IgD-negative memory B cell (primary cell): ENCODE measurements at regions not wholly inside any gene's neighbourhood (a gene's known extent, or its start where the extent isn't known, plus 50 kb on each side); places are given as distances from the start of the nearest gene placed in this dataset.

Experiments
- H3K27ac Mint-ChIP-seq, 3 donors: one replicate each; pipeline ENCODE4 v1.8.0; 2020 to 2022; ENCODE audit warnings: mild to moderate bottlenecking in 3 of 3, mixed read lengths in 3 of 3, moderate library complexity in 1 of 3
- H3K27me3 Mint-ChIP-seq: one replicate; pipeline ENCODE4 v1.8.0; 2021; ENCODE audit warnings: mixed read lengths
- H3K36me3 Mint-ChIP-seq: one replicate; pipeline ENCODE4 v1.8.0; 2020; ENCODE audit warnings: mild to moderate bottlenecking, mixed read lengths
- H3K4me1 Mint-ChIP-seq, 3 donors: one replicate each; pipeline ENCODE4 v1.8.0; 2020 to 2022; ENCODE audit warnings: mixed read lengths in 3 of 3, mild to moderate bottlenecking in 1 of 3
- H3K4me3 Mint-ChIP-seq, 4 donors: one replicate each; pipeline ENCODE4 v1.8.0; 2020 to 2022; ENCODE audit warnings: mild to moderate bottlenecking in 4 of 4, mixed read lengths in 4 of 4, moderate library complexity in 3 of 4
- H3K9me3 Mint-ChIP-seq, 3 donors: one replicate each; pipeline ENCODE4 v1.8.0; 2020 to 2021; ENCODE audit warnings: mixed read lengths in 3 of 3, mild to moderate bottlenecking in 1 of 3

DNA sequence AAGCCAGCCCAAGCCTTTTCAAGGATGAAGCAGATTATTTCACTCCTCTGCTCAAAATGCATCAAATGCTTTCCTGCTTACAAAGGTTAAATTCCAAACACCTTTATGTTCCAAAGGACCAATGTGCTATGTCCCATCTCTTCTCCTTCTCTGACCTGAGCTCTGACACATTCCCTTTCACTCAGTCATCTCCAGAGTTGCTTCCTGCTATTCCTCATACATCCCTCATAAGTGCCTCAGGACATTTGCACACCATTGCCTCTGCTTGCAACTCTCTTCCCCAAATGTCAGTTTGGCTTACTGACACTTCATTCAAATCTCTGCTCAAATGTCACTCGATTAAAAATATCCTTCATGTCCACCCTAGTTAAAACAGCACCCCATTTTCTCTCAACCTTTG is 53.3 kb upstream of the BMAL1 start:
- Mint-ChIP-seq H3K36me3 (no peaks in the 10 kb centered on the region), H3K4me1 (peaks cover 7 to 8% (median 8%) of the 10 kb centered on the region in 3 donors), H3K27me3 (no peaks in the 10 kb centered on the region), H3K9me3 (no peaks in the 10 kb centered on the region), H3K27ac (no peak overlapping the region), H3K4me3 (no peak overlapping the region)

GRCh38 chr11:13225038-13226001 is 52.3 kb upstream of the BMAL1 start:
- H3K27ac Mint-ChIP-seq, result no peak overlapping the region
- H3K4me3 Mint-ChIP-seq, result no peak overlapping the region
- H3K27me3 Mint-ChIP-seq, result no peaks in the 10 kb centered on the region
- peaks cover 10 to 12% (median 11%) of the 10 kb centered on the region in 3 donors for H3K4me1 Mint-ChIP-seq
- H3K9me3 Mint-ChIP-seq, result no peaks in the 10 kb centered on the region
- no peaks in the 10 kb centered on the region for H3K36me3 Mint-ChIP-seq

- Mint-ChIP-seq H3K4me3 (no peak overlapping the region), H3K4me1 (peaks cover 11 to 12% (median 12%) of the 10 kb centered on the region in 3 donors), H3K9me3 (no peaks in the 10 kb centered on the region), H3K27ac (no peak overlapping the region), H3K36me3 (no peaks in the 10 kb centered on the region), H3K27me3 (no peaks in the 10 kb centered on the region)
Measured at GRCh38 chr11:13227676-13228255, 49.8 kb upstream of the BMAL1 start.
